Brain microvascular endothelial cell (primary cell): ENCODE measurements at regions not wholly inside any gene's neighbourhood (a gene's known extent, or its start where the extent isn't known, plus 50 kb on each side); places are given as distances from the start of the nearest gene placed in this dataset.
"Not testable (repeated sequence)": the region's sequence is repeated elsewhere in the genome, so short reads cannot be mapped to it uniquely, and the experiment has no call there.

Experiments used
- DNase-seq: peaks from one replicate; pipeline ENCODE4 v3.0.0-alpha.2; 2020
- H3K27ac ChIP-seq: fragments of 250-450 bp; sonication (Bioruptor Pico); 2 replicates; pipeline ENCODE4 v1.5.1; 2020; ENCODE audit warnings: mild to moderate bottlenecking, moderate library complexity
- H3K27me3 ChIP-seq: fragments of 250-450 bp; sonication (Bioruptor Pico); replicated peaks from 2 replicates; pipeline ENCODE4 v1.5.1; 2020; ENCODE audit warnings: mild to moderate bottlenecking
- H3K36me3 ChIP-seq: fragments of 250-450 bp; sonication (Bioruptor Pico); replicated peaks from 2 replicates; pipeline ENCODE4 v1.5.1; 2020; ENCODE audit warnings: mild to moderate bottlenecking
- H3K4me3 ChIP-seq: 2 replicates; pipeline ENCODE4 v1.5.1; 2011; ENCODE audit warnings: low read depth, mild to moderate bottlenecking, control low read depth, low read length, moderate library complexity
- in situ Hi-C: cut with HindIII; loops from 2 replicates; pipeline ENCODE4 v1.10.0; 2017; ENCODE audit warnings: low sequenced_read_pairs, low pct_ligation_motif_present
- TF ChIP-seq, protein P1 (sequence below): IDR thresholded peaks from 2 replicates; pipeline ENCODE4 v1.5.1; 2011; ENCODE audit warnings: low read depth, mild to moderate bottlenecking, moderate library complexity, low read length, control low read depth, inconsistent platforms; ENCODE audit errors: missing control alignments

DNA sequence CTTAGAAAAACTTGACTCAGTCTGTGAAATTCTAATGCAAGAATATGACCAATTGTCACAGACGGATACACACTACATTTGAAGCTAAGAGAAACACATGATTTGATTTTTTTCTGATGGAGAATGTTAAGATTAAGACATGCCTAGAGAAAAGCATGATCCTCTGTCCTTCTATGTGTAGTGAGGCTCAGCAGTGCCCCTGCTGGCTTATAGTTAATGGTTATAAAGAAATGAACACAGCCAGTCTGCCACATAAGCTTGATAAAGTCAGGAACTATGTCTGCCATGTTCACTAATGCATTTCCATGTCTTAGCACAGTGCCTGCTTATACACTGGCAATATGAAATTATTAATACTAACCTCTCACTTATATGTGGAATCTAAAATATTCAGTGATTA lies 168.1 kb upstream of the DAAM1 start:
- Histone ChIP-seq H3K27ac (no peak overlapping the region), H3K36me3 (no peaks in the 10 kb centered on the region), H3K4me3 (no peak overlapping the region), H3K27me3 (no peaks in the 10 kb centered on the region)
- in situ Hi-C loops: loop anchor here (10.0 kb wide), 1 partner anchor 386 kb away; the partner anchor contains the start of gene DACT1
- peak; percentile 62 for DNase-seq
- TF ChIP-seq, protein P1, sequence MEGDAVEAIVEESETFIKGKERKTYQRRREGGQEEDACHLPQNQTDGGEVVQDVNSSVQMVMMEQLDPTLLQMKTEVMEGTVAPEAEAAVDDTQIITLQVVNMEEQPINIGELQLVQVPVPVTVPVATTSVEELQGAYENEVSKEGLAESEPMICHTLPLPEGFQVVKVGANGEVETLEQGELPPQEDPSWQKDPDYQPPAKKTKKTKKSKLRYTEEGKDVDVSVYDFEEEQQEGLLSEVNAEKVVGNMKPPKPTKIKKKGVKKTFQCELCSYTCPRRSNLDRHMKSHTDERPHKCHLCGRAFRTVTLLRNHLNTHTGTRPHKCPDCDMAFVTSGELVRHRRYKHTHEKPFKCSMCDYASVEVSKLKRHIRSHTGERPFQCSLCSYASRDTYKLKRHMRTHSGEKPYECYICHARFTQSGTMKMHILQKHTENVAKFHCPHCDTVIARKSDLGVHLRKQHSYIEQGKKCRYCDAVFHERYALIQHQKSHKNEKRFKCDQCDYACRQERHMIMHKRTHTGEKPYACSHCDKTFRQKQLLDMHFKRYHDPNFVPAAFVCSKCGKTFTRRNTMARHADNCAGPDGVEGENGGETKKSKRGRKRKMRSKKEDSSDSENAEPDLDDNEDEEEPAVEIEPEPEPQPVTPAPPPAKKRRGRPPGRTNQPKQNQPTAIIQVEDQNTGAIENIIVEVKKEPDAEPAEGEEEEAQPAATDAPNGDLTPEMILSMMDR: peak; percentile 77

DNA sequence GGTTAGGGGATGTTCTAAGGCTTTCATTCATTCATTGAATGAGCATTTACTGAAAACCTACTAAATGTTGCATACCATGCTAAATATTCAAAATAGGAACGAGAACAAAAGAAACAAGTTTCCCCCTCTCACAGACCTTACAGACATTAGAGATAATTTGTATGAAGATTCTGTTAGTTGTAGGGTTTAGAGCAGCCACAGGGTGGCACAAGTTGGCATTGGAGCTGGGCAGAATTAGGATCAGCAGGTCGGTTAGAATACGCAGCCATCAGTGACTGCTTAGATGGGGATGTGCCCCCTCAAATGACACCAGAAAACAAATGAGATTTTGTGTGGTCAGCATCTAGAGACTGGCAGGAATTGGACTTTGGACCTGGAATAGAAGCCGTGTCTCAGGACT lies 166.3 kb upstream of the DAAM1 start:
- in situ Hi-C loops: loop anchor here (10.0 kb wide), 1 partner anchor 387 kb away; the partner anchor contains the start of gene DACT1

DNA sequence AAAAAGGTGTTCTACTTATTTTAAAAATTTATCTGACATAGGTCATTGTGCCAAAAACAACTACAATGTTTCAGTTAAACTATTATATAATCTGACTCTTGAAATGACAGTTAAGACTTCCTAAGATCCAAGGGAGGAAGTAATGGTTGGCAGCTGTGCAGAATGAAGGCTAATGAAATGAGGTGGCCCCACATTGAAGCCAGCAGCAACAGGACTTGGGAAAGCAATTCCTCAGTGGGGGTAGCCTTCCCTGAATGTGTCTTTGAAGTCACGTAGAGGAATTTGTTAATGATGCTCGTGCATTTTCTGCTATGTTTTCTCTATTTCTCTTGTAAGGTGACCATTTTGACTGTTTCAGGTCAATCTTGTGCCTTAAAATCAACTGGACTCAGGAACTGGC lies 162.4 kb upstream of the DAAM1 start:
- Histone ChIP-seq H3K27ac (no peak overlapping the region), H3K4me3 (no peak overlapping the region), H3K36me3 (no peaks in the 10 kb centered on the region), H3K27me3 (no peaks in the 10 kb centered on the region)
- in situ Hi-C loops: loop anchor here (10.0 kb wide), 1 partner anchor 391 kb away; the partner anchor contains the start of gene DACT1
- DNase-seq: no peak
- TF ChIP-seq, protein P1: no peak

More for the DNA sequence above, 166.3 kb upstream of the DAAM1 start:
- DNase-seq: no peak
- no peaks in the 10 kb centered on the region for H3K27me3 ChIP-seq
- H3K27ac ChIP-seq: no peak overlapping the region
- TF ChIP-seq, protein P1: peak; percentile 44
- H3K36me3 ChIP-seq: no peaks in the 10 kb centered on the region
- H3K4me3 ChIP-seq: no peak overlapping the region

DNA sequence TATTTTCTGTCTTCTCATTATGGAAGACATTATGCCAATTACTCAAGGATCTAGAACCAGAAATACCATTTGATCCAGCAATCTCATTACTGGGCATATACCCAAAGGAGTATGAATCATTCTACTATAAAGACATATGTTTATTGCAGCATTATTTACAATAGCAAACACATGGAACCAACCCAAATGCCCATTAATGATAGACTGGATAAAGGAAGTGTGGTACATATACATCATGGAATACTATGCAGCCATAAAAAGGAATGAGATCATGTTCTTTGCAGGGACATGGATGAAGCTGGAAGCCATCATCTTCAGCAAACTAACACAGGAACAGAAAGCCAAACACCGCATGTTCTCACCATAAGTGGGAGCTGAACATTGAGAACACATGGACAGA lies 161.8 kb upstream of the DAAM1 start:
- DNase-seq, H3K36me3 ChIP-seq, H3K4me3 ChIP-seq, H3K27me3 ChIP-seq, H3K27ac ChIP-seq: not testable (repeated sequence)
- in situ Hi-C loops: loop anchor here (10.0 kb wide), 1 partner anchor 392 kb away; the partner anchor contains the start of gene DACT1

DNA sequence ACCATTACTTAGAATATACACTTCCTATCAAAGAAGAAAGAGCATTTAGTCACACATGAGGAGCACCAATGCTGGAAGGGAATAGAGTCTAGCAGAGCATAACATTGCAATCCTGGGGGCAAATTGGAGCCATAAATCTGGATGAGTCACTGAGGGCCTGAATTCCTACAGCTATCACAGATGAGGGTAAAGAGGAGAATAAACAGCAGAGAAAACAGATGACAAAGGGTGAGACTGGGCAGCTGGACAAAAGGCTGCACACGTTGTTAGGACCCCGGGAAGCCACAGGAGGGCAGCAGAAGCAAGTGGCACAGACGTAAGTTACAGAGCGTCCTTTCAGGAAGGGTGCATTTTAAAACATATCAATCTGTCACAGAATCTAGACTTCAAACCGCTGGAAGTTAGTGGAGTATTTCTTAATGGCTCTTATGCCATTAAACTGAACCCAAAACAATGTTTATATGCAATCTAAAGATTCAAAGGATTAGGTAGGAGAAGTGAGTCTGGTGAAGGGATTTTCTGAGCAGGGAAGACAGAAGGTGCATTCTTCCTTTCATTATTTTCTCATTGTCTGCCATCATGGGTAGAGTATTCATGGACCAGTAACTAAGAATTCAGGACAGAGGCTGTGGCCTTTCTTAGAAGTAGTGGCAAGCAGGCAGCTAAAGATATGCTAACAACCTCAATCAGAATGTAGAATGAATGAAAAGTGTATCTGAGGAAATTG lies 159.8 kb upstream of the DAAM1 start:
- in situ Hi-C loops: loop anchor here (10.0 kb wide), 1 partner anchor 394 kb away; the partner anchor contains the start of gene DACT1
- no peaks in the 10 kb centered on the region for H3K36me3 ChIP-seq
- H3K27me3 ChIP-seq: no peaks in the 10 kb centered on the region
- H3K4me3 ChIP-seq: no peak overlapping the region
- TF ChIP-seq, protein P1: peak; percentile 93
- H3K27ac ChIP-seq: peak overlapping the region; percentile 35
- DNase-seq: peak; percentile 93

DNA sequence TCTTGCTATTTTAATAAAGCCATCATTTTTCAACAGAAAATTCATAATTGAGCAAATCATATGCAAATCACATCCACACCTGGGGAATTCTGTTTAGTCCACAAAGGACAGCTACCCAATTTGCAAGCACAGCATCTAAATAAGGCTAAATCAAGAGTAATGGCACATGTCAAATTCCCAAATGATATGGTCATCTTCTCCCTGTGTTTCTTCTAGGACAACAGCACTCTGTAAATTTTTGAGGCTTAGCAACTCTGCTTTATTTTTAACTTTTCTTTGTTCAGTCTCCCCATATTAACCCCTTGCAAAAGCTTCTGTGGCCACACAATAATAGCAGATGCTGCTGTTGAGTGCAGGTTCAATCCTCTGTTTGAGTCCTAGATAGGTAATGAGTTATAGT lies 155.6 kb upstream of the DAAM1 start:
- Histone ChIP-seq H3K27ac (no peak overlapping the region), H3K27me3 (no peaks in the 10 kb centered on the region), H3K36me3 (no peaks in the 10 kb centered on the region), H3K4me3 (no peak overlapping the region)
- TF ChIP-seq, protein P1: no peak
- in situ Hi-C loops: no loop called here
- peak; percentile 9 for DNase-seq
